Activated naive CD4-positive, alpha-beta T cell treated with anti-CD3 and anti-CD28 coated beads, Interleukin-2, amount 10 ng/mL, durations not matched to agents 7 days and 5 days (primary cell): ENCODE measurements at regions not wholly inside any gene's neighbourhood (a gene's known extent, or its start where the extent isn't known, plus 50 kb on each side); places are given as distances from the start of the nearest gene placed in this dataset.
"Not testable (repeated sequence)": the region's sequence is repeated elsewhere in the genome, so short reads cannot be mapped to it uniquely, and the experiment has no call there.

ENCODE experiments used
- CTCF ChIA-PET: fragments of 350-600 bp; sonication (Branson Sonifier 250); formaldehyde crosslinking; loops from one replicate; lab custom pipeline; 2021; ENCODE audit warnings: antibody characterized with exemption; lab: Charles Lee
- DNase-seq: peaks from one replicate; pipeline ENCODE4 v3.0.0-alpha.2; 2020
- H3K27ac Mint-ChIP-seq: one replicate; pipeline ENCODE4 v1.8.0; 2021; ENCODE audit warnings: mild to moderate bottlenecking, moderate library complexity, mixed read lengths
- H3K27me3 Mint-ChIP-seq: one replicate; pipeline ENCODE4 v1.8.0; 2021; ENCODE audit warnings: mild to moderate bottlenecking, mixed read lengths
- H3K36me3 Mint-ChIP-seq: one replicate; pipeline ENCODE4 v1.8.0; 2021; ENCODE audit warnings: mixed read lengths
- H3K4me1 Mint-ChIP-seq: one replicate; pipeline ENCODE4 v1.8.0; 2021; ENCODE audit warnings: mixed read lengths
- H3K4me3 Mint-ChIP-seq: one replicate; pipeline ENCODE4 v1.8.0; 2021; ENCODE audit warnings: mild to moderate bottlenecking, moderate library complexity, mixed read lengths
- H3K9me3 Mint-ChIP-seq: one replicate; pipeline ENCODE4 v1.8.0; 2021; ENCODE audit warnings: mixed read lengths

GRCh38 chr6:68238097-68238601 lies 396.9 kb upstream of the ADGRB3 start:
- CTCF ChIA-PET: no interaction called here
- Mint-ChIP-seq H3K9me3 (peaks cover 4% of the 10 kb centered on the region), H3K27ac (no peak overlapping the region), H3K36me3 (no peaks in the 10 kb centered on the region), H3K4me1 (no peaks in the 10 kb centered on the region), H3K27me3 (no peaks in the 10 kb centered on the region), H3K4me3 (no peak overlapping the region)
- no peak for DNase-seq

- CTCF ChIA-PET: no interaction called here
- Mint-ChIP-seq H3K4me3 (no peak overlapping the region), H3K4me1 (no peaks in the 10 kb centered on the region), H3K27me3 (no peaks in the 10 kb centered on the region), H3K27ac (no peak overlapping the region), H3K9me3 (peaks cover 2% of the 10 kb centered on the region), H3K36me3 (no peaks in the 10 kb centered on the region)
- DNase-seq: no peak
Measured at GRCh38 chr6:68237205-68237604, 397.9 kb upstream of the ADGRB3 start.

GRCh38 chr6:68235326-68235784 lies 399.7 kb upstream of the ADGRB3 start:
- H3K27me3 Mint-ChIP-seq: no peaks in the 10 kb centered on the region
- H3K4me1 Mint-ChIP-seq: no peaks in the 10 kb centered on the region
- DNase-seq: no peak
- no peak overlapping the region for H3K4me3 Mint-ChIP-seq
- H3K36me3 Mint-ChIP-seq: no peaks in the 10 kb centered on the region
- peaks cover 2% of the 10 kb centered on the region for H3K9me3 Mint-ChIP-seq
- H3K27ac Mint-ChIP-seq: no peak overlapping the region
- CTCF ChIA-PET: no interaction called here

GRCh38 chr6:68233623-68234022 lies 401.5 kb upstream of the ADGRB3 start:
- no peak for DNase-seq
- H3K27ac Mint-ChIP-seq: no peak overlapping the region
- CTCF ChIA-PET: no interaction called here
- H3K9me3 Mint-ChIP-seq: peaks cover 2% of the 10 kb centered on the region
- no peaks in the 10 kb centered on the region for H3K27me3 Mint-ChIP-seq
- no peaks in the 10 kb centered on the region for H3K36me3 Mint-ChIP-seq
- no peaks in the 10 kb centered on the region for H3K4me1 Mint-ChIP-seq
- no peak overlapping the region for H3K4me3 Mint-ChIP-seq

- no peaks in the 10 kb centered on the region for H3K4me1 Mint-ChIP-seq
Measured at GRCh38 chr6:68229566-68229965, 405.5 kb upstream of the ADGRB3 start.

GRCh38 chr6:68226460-68226859 lies 408.6 kb upstream of the ADGRB3 start:
- no peak for DNase-seq
- Mint-ChIP-seq H3K27me3 (no peaks in the 10 kb centered on the region), H3K27ac (no peak overlapping the region), H3K9me3 (no peaks in the 10 kb centered on the region), H3K36me3 (no peaks in the 10 kb centered on the region), H3K4me3 (no peak overlapping the region), H3K4me1 (no peaks in the 10 kb centered on the region)
- CTCF ChIA-PET: no interaction called here

More at GRCh38 chr6:68229566-68229965, 405.5 kb upstream of the ADGRB3 start:
- H3K27me3 Mint-ChIP-seq: no peaks in the 10 kb centered on the region
- H3K27ac Mint-ChIP-seq: no peak overlapping the region
- peaks cover 2% of the 10 kb centered on the region for H3K9me3 Mint-ChIP-seq
- no peak for DNase-seq
- CTCF ChIA-PET: no interaction called here
- H3K36me3 Mint-ChIP-seq: no peaks in the 10 kb centered on the region
- no peak overlapping the region for H3K4me3 Mint-ChIP-seq

GRCh38 chr6:68225729-68226128 lies 409.4 kb upstream of the ADGRB3 start:
- Mint-ChIP-seq H3K9me3 (peaks cover 3% of the 10 kb centered on the region), H3K27me3 (no peaks in the 10 kb centered on the region), H3K36me3 (no peaks in the 10 kb centered on the region), H3K27ac (no peak overlapping the region), H3K4me1 (no peaks in the 10 kb centered on the region), H3K4me3 (no peak overlapping the region)
- CTCF ChIA-PET: no interaction called here
- DNase-seq: no peak

GRCh38 chr6:68211242-68211795 lies 423.8 kb upstream of the ADGRB3 start:
- H3K4me3 Mint-ChIP-seq: no peak overlapping the region
- peaks cover 15% of the 10 kb centered on the region for H3K9me3 Mint-ChIP-seq
- CTCF ChIA-PET: no interaction called here
- H3K36me3 Mint-ChIP-seq: no peaks in the 10 kb centered on the region
- no peaks in the 10 kb centered on the region for H3K4me1 Mint-ChIP-seq
- no peak overlapping the region for H3K27ac Mint-ChIP-seq
- no peak for DNase-seq
- no peaks in the 10 kb centered on the region for H3K27me3 Mint-ChIP-seq

- H3K36me3 Mint-ChIP-seq, H3K27me3 Mint-ChIP-seq, CTCF ChIA-PET, DNase-seq, H3K4me1 Mint-ChIP-seq, H3K27ac Mint-ChIP-seq, H3K4me3 Mint-ChIP-seq: not testable (repeated sequence)
- H3K9me3 Mint-ChIP-seq: peaks cover 12% of the 10 kb centered on the region
Measured at GRCh38 chr6:68207612-68208011, 427.5 kb upstream of the ADGRB3 start.

GRCh38 chr6:68200929-68201328 lies 434.2 kb upstream of the ADGRB3 start:
- CTCF ChIA-PET: no interaction called here
- Mint-ChIP-seq H3K4me3 (no peak overlapping the region), H3K4me1 (no peaks in the 10 kb centered on the region), H3K9me3 (no peaks in the 10 kb centered on the region), H3K27ac (no peak overlapping the region), H3K27me3 (no peaks in the 10 kb centered on the region), H3K36me3 (no peaks in the 10 kb centered on the region)
- DNase-seq: no peak

- CTCF ChIA-PET: no interaction called here
- no peaks in the 10 kb centered on the region for H3K36me3 Mint-ChIP-seq
- no peaks in the 10 kb centered on the region for H3K27me3 Mint-ChIP-seq
- no peaks in the 10 kb centered on the region for H3K9me3 Mint-ChIP-seq
- no peak overlapping the region for H3K4me3 Mint-ChIP-seq
- DNase-seq: no peak
- no peaks in the 10 kb centered on the region for H3K4me1 Mint-ChIP-seq
- H3K27ac Mint-ChIP-seq: no peak overlapping the region
Measured at GRCh38 chr6:68197356-68197755, 437.7 kb upstream of the ADGRB3 start.

- Mint-ChIP-seq H3K27ac (no peak overlapping the region), H3K9me3 (no peaks in the 10 kb centered on the region), H3K36me3 (no peaks in the 10 kb centered on the region), H3K27me3 (no peaks in the 10 kb centered on the region), H3K4me3 (no peak overlapping the region), H3K4me1 (no peaks in the 10 kb centered on the region)
- CTCF ChIA-PET: no interaction called here
- no peak for DNase-seq
Measured at GRCh38 chr6:68196645-68197044, 438.4 kb upstream of the ADGRB3 start.

- DNase-seq, H3K27me3 Mint-ChIP-seq, H3K4me3 Mint-ChIP-seq, H3K4me1 Mint-ChIP-seq, CTCF ChIA-PET, H3K9me3 Mint-ChIP-seq, H3K27ac Mint-ChIP-seq, H3K36me3 Mint-ChIP-seq: not testable (repeated sequence)
Measured at GRCh38 chr6:68195753-68196152, 439.3 kb upstream of the ADGRB3 start.

GRCh38 chr6:68194846-68195478 lies 440.1 kb upstream of the ADGRB3 start:
- Mint-ChIP-seq H3K27me3 (no peaks in the 10 kb centered on the region), H3K4me1 (no peaks in the 10 kb centered on the region), H3K4me3 (no peak overlapping the region), H3K9me3 (no peaks in the 10 kb centered on the region), H3K36me3 (no peaks in the 10 kb centered on the region), H3K27ac (no peak overlapping the region)
- no peak for DNase-seq
- CTCF ChIA-PET: no interaction called here

- H3K9me3 Mint-ChIP-seq: no peaks in the 10 kb centered on the region
- H3K27ac Mint-ChIP-seq: no peak overlapping the region
- no peaks in the 10 kb centered on the region for H3K36me3 Mint-ChIP-seq
- no peaks in the 10 kb centered on the region for H3K27me3 Mint-ChIP-seq
- H3K4me3 Mint-ChIP-seq: no peak overlapping the region
- no peaks in the 10 kb centered on the region for H3K4me1 Mint-ChIP-seq
- DNase-seq: no peak
- CTCF ChIA-PET: no interaction called here
Measured at GRCh38 chr6:68192988-68193387, 442.1 kb upstream of the ADGRB3 start.
